HEK293 (cell line): ENCODE measurements at regions not wholly inside any gene's neighbourhood (a gene's known extent, or its start where the extent isn't known, plus 50 kb on each side); places are given as distances from the start of the nearest gene placed in this dataset.

Experiments
- CTCF ChIA-PET: fragments of 350-600 bp; formaldehyde crosslinking; extraction: SDS; loops from one replicate; lab custom pipeline; 2021; ENCODE audit warnings: antibody characterized with exemption; lab: Yijun Ruan, JAX
- POLR2A ChIA-PET: fragments of 300-600 bp; formaldehyde crosslinking; extraction: SDS; loops from one replicate; lab custom pipeline; 2020; ENCODE audit warnings: antibody characterized with exemption, inconsistent platforms; lab: Yijun Ruan, JAX
- H3K27ac ChIP-seq: fragments of 200-500 bp; sonication (Bioruptor generic); 2 replicates; pipeline ENCODE4 v1.5.1; 2014; ENCODE audit warnings: low read depth, low read length, control low read depth, inconsistent platforms; ENCODE audit errors: extremely low read depth
- H3K36me3 ChIP-seq, 2 experiments: fragments of 200-500 bp in 1 of 2; sonication (Bioruptor generic) in 1 of 2; 1 replicate in 1 of 2; 2 replicates in 1 of 2; pipeline ENCODE4 v1.5.1; 2014 to 2017; ENCODE audit warnings: inconsistent platforms in 2 of 2, low read length in 2 of 2; ENCODE audit not compliant: control insufficient read depth in 2 of 2, insufficient read depth in 1 of 2
- H3K4me1 ChIP-seq: fragments of 200-500 bp; sonication (Bioruptor generic); 2 replicates; pipeline ENCODE4 v1.5.1; 2014; ENCODE audit warnings: mild to moderate bottlenecking, low read length, inconsistent platforms; ENCODE audit not compliant: control insufficient read depth, insufficient read depth
- H3K4me3 ChIP-seq: 2 replicates; pipeline ENCODE4 v1.5.1; 2011; ENCODE audit warnings: low read depth, mild to moderate bottlenecking, control low read depth, low read length, moderate library complexity
- H3K9me3 ChIP-seq: fragments of 200-500 bp; sonication (Bioruptor generic); 2 replicates; pipeline ENCODE4 v1.5.1; 2014; ENCODE audit warnings: low read depth, low read length, inconsistent platforms; ENCODE audit not compliant: control insufficient read depth, insufficient read depth
- KLF16 ChIP-seq: fragments of 450-650 bp; formaldehyde crosslinking; IDR thresholded peaks from 2 replicates; pipeline ENCODE4 v1.5.1; 2017; ENCODE audit warnings: missing biosample characterization, missing genetic modification characterization
- RBAK ChIP-seq: fragments of 450-650 bp; formaldehyde crosslinking; IDR thresholded peaks from 2 replicates; pipeline ENCODE4 v1.5.1; 2016; ENCODE audit warnings: missing biosample characterization, missing genetic modification characterization
- ZFP69B ChIP-seq: fragments of 450-650 bp; formaldehyde crosslinking; IDR thresholded peaks from 2 replicates; pipeline ENCODE4 v1.5.1; 2016; ENCODE audit warnings: missing biosample characterization, missing genetic modification characterization
- ZNF239 ChIP-seq: fragments of 450-650 bp; formaldehyde crosslinking; IDR thresholded peaks from 2 replicates; pipeline ENCODE4 v1.5.1; 2016; ENCODE audit warnings: missing biosample characterization, missing genetic modification characterization
- ZNF394 ChIP-seq: fragments of 450-650 bp; formaldehyde crosslinking; IDR thresholded peaks from 2 replicates; pipeline ENCODE4 v1.5.1; 2016; ENCODE audit warnings: missing biosample characterization, missing genetic modification characterization, mild to moderate bottlenecking, moderate library complexity, borderline replicate concordance
- ZNF416 ChIP-seq: fragments of 450-650 bp; formaldehyde crosslinking; IDR thresholded peaks from 2 replicates; pipeline ENCODE4 v1.5.1; 2016; ENCODE audit warnings: missing biosample characterization, missing genetic modification characterization
- ZNF621 ChIP-seq: fragments of 450-650 bp; formaldehyde crosslinking; IDR thresholded peaks from 2 replicates; pipeline ENCODE4 v1.5.1; 2017; ENCODE audit warnings: missing biosample characterization, missing genetic modification characterization
- ZNF658 ChIP-seq: fragments of 450-650 bp; formaldehyde crosslinking; IDR thresholded peaks from 2 replicates; pipeline ENCODE4; 2016; ENCODE audit warnings: missing biosample characterization, missing genetic modification characterization
- ZNF664 ChIP-seq: fragments of 450-650 bp; formaldehyde crosslinking; IDR thresholded peaks from 2 replicates; pipeline ENCODE4 v1.5.1; 2016; ENCODE audit warnings: missing biosample characterization, missing genetic modification characterization
- ZNF777 ChIP-seq: fragments of 450-650 bp; formaldehyde crosslinking; IDR thresholded peaks from 2 replicates; pipeline ENCODE4 v1.5.1; 2017; ENCODE audit warnings: missing biosample characterization, missing genetic modification characterization, borderline replicate concordance
- ZNF791 ChIP-seq: fragments of 450-650 bp; formaldehyde crosslinking; IDR thresholded peaks from 2 replicates; pipeline ENCODE4 v1.5.1; 2016; ENCODE audit warnings: missing biosample characterization, missing genetic modification characterization
- TF ChIP-seq, protein P1 (sequence below): fragments of 450-650 bp; formaldehyde crosslinking; IDR thresholded peaks from 2 replicates; pipeline ENCODE4 v1.5.1; 2017; ENCODE audit warnings: missing biosample characterization, missing genetic modification characterization
- TF ChIP-seq, protein P2 (sequence below): fragments of 450-650 bp; formaldehyde crosslinking; IDR thresholded peaks from 2 replicates; pipeline ENCODE4 v1.5.1; 2016; ENCODE audit warnings: missing biosample characterization, missing genetic modification characterization
- TF ChIP-seq, protein P3 (sequence below): fragments of 450-650 bp; formaldehyde crosslinking; IDR thresholded peaks from 2 replicates; pipeline ENCODE4 v1.5.1; 2016; ENCODE audit warnings: missing biosample characterization, missing genetic modification characterization
- TF ChIP-seq, protein P4 (sequence below): fragments of 450-650 bp; formaldehyde crosslinking; IDR thresholded peaks from 2 replicates; pipeline ENCODE4 v1.5.1; 2016; ENCODE audit warnings: missing biosample characterization, missing genetic modification characterization, borderline replicate concordance
- TF ChIP-seq, protein P5 (sequence below): fragments of 450-650 bp; formaldehyde crosslinking; IDR thresholded peaks from 2 replicates; pipeline ENCODE4 v1.5.1; 2016; ENCODE audit warnings: missing biosample characterization, missing genetic modification characterization

DNA sequence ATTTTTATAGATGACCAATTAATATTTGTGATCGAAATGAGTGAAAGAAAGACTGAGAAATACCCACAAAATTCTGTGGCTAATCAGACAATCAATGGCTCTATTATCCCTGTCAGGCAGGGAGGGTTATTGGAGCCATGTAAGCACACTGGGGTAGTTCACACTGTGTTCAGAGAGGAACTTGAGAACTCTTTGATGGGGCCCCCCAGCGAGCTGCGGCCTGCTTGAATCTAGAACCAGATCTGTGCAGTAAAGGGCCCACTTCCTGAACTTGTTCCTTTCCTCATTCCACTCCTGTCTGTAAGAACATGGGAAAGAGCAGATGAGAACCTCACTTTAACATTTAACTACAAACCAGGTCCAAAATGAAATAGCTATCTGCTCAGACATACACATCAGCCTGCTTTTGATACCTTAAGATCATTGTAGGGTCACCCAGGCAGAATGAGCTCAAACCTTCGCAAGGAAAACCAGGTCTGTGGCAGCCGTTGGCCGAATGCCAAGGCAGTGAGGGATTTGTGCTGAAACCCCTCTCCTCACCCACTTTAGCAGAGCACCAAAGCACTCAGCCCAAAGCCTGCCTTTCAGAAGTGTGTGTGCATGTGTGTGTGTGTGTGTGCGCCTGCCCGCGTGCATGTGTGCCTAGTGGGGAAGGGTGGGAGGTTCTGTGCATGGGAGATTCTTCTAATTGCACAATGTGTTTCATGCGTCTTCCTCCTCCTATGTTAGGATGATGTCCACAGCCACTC lies 365.6 kb upstream of the MGMT start (continued):
- TF ChIP-seq, protein P1, sequence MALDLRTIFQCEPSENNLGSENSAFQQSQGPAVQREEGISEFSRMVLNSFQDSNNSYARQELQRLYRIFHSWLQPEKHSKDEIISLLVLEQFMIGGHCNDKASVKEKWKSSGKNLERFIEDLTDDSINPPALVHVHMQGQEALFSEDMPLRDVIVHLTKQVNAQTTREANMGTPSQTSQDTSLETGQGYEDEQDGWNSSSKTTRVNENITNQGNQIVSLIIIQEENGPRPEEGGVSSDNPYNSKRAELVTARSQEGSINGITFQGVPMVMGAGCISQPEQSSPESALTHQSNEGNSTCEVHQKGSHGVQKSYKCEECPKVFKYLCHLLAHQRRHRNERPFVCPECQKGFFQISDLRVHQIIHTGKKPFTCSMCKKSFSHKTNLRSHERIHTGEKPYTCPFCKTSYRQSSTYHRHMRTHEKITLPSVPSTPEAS (tag by site-specific recombination), result peak; percentile 56; the same call in 1 of the 2 replicates

DNA sequence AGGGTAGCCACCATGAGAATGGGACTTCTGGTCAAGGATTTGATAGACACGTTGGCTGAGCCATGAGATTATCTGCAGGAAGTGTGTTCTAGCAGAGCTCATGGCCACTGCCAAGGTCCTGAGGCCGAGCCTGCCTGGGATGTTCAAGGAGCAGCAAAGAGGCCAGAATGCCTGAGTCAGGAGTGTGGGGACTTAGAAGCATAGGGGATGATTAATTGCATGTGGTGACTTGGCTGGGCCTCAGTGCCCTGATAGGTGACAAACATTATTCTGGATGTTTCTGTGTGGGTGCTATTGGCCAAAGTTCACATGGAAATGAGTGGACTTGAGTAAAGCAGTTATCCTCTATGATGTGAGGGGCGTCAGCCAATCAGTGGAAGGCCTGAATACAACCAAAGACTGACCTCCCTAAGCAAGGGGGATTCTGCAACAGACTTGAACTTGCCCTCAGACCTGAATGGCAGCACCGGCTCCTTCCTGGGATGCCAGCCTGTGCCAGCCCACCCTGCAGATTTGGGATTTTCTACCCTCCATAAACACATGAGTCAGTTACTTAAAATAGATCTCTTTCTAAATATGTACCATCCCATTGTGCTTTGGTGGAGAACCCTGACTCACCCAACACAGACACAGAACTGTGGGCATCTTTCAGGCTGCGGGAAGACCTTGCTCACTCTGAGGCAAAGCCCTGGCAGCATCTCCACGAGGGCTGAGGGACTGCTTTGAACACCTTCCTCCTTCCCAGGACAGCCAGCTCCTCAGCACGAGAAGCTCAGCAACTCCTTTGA lies 363.9 kb upstream of the MGMT start:
- ChIA-PET CTCF (no interaction called here), POLR2A (no interaction called here)
- peaks cover 16% of the 10 kb centered on the region for H3K4me1 ChIP-seq
- H3K36me3 ChIP-seq, result no peaks in the 10 kb centered on the region
- H3K27ac ChIP-seq, result no peak overlapping the region
- TF ChIP-seq ZNF621 (tag by site-specific recombination), result no peak
- TF ChIP-seq ZNF664, result no peak
- no peak for TF ChIP-seq KLF16 (tag by site-specific recombination)
- TF ChIP-seq ZNF777 (tag by site-specific recombination), result no peak
- TF ChIP-seq ZNF394 (tag by site-specific recombination), result no peak
- no peak for TF ChIP-seq ZNF239 (tag by site-specific recombination)
- TF ChIP-seq, protein P2, sequence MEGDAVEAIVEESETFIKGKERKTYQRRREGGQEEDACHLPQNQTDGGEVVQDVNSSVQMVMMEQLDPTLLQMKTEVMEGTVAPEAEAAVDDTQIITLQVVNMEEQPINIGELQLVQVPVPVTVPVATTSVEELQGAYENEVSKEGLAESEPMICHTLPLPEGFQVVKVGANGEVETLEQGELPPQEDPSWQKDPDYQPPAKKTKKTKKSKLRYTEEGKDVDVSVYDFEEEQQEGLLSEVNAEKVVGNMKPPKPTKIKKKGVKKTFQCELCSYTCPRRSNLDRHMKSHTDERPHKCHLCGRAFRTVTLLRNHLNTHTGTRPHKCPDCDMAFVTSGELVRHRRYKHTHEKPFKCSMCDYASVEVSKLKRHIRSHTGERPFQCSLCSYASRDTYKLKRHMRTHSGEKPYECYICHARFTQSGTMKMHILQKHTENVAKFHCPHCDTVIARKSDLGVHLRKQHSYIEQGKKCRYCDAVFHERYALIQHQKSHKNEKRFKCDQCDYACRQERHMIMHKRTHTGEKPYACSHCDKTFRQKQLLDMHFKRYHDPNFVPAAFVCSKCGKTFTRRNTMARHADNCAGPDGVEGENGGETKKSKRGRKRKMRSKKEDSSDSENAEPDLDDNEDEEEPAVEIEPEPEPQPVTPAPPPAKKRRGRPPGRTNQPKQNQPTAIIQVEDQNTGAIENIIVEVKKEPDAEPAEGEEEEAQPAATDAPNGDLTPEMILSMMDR, result no peak
- no peak for TF ChIP-seq RBAK
- TF ChIP-seq, protein P3, sequence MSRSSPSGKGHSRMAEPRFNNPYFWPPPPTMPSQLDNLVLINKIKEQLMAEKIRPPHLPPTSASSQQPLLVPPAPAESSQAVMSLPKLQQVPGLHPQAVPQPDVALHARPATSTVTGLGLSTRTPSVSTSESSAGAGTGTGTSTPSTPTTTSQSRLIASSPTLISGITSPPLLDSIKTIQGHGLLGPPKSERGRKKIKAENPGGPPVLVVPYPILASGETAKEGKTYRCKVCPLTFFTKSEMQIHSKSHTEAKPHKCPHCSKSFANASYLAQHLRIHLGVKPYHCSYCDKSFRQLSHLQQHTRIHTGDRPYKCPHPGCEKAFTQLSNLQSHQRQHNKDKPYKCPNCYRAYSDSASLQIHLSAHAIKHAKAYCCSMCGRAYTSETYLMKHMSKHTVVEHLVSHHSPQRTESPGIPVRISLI, result no peak
- TF ChIP-seq, protein P1 (tag by site-specific recombination), result no peak
- TF ChIP-seq, protein P4, sequence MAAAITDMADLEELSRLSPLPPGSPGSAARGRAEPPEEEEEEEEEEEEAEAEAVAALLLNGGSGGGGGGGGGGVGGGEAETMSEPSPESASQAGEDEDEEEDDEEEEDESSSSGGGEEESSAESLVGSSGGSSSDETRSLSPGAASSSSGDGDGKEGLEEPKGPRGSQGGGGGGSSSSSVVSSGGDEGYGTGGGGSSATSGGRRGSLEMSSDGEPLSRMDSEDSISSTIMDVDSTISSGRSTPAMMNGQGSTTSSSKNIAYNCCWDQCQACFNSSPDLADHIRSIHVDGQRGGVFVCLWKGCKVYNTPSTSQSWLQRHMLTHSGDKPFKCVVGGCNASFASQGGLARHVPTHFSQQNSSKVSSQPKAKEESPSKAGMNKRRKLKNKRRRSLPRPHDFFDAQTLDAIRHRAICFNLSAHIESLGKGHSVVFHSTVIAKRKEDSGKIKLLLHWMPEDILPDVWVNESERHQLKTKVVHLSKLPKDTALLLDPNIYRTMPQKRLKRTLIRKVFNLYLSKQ, result no peak
- TF ChIP-seq ZNF658 (tag by site-specific recombination), result no peak
- TF ChIP-seq, protein P5, sequence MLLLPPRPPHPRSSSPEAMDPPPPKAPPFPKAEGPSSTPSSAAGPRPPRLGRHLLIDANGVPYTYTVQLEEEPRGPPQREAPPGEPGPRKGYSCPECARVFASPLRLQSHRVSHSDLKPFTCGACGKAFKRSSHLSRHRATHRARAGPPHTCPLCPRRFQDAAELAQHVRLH (tag by site-specific recombination), result no peak
- TF ChIP-seq ZNF416 (tag by site-specific recombination), result no peak
- no peak for TF ChIP-seq ZFP69B (tag by site-specific recombination)
- no peak for TF ChIP-seq ZNF791
- no peaks in the 10 kb centered on the region for H3K9me3 ChIP-seq
- no peak overlapping the region for H3K4me3 ChIP-seq
